Left kidney (tissue), 1 donor: ENCODE measurements at regions not wholly inside any gene's neighbourhood (a gene's known extent, or its start where the extent isn't known, plus 50 kb on each side); places are given as distances from the start of the nearest gene placed in this dataset.
A peak's percentile ranks its signal among the peaks of the same experiment; 100 is the strongest.

Experiments used
- DNase-seq: peaks from one replicate; pipeline ENCODE4 v3.0.0-alpha.2; 2013

- no peak for DNase-seq
These were observed 92.1 kb upstream of the IER5L start for GRCh38 chr9:129270205-129270604.

GRCh38 chr9:129267141-129267540, 89.1 kb upstream of the IER5L start:
- no peak for DNase-seq

- no peak for DNase-seq
These were observed 88.5 kb upstream of the IER5L start for GRCh38 chr9:129266536-129266935.

- no peak for DNase-seq
These were observed 86.3 kb upstream of the IER5L start for GRCh38 chr9:129264388-129264787.

GRCh38 chr9:129263836-129264235, 85.8 kb upstream of the IER5L start:
- DNase-seq, result no peak

- DNase-seq, result no peak
These were observed 84.2 kb upstream of the IER5L start for GRCh38 chr9:129262261-129262660.

GRCh38 chr9:129259375-129259774, 81.3 kb upstream of the IER5L start:
- DNase-seq, result no peak

GRCh38 chr9:129258823-129259301, 80.8 kb upstream of the IER5L start:
- DNase-seq, result no peak

- DNase-seq, result peak; percentile 88
These were observed 80.2 kb upstream of the IER5L start for GRCh38 chr9:129258124-129258822.

GRCh38 chr9:129256959-129257713, 79.1 kb upstream of the IER5L start:
- DNase-seq, result no peak

GRCh38 chr9:129254566-129255287, 76.7 kb upstream of the IER5L start:
- DNase-seq, result no peak

- DNase-seq, result peak; percentile 66
These were observed 75.8 kb upstream of the IER5L start for GRCh38 chr9:129253803-129254381.

- no peak for DNase-seq
These were observed 75.1 kb upstream of the IER5L start for GRCh38 chr9:129252937-129253802.

GRCh38 chr9:129250786-129251185, 72.7 kb upstream of the IER5L start:
- no peak for DNase-seq

- no peak for DNase-seq
These were observed 69.5 kb upstream of the IER5L start for GRCh38 chr9:129247285-129248153.

- DNase-seq, result no peak
These were observed 67.2 kb upstream of the IER5L start for GRCh38 chr9:129245276-129245675.

- DNase-seq, result no peak
These were observed 65.0 kb upstream of the IER5L start for GRCh38 chr9:129242971-129243561.

GRCh38 chr9:129242191-129242941, 64.3 kb upstream of the IER5L start:
- no peak for DNase-seq

GRCh38 chr9:129241725-129242124, 63.7 kb upstream of the IER5L start:
- no peak for DNase-seq
